Duodenal mucosa (tissue), 2 donors: ENCODE measurements at regions not wholly inside any gene's neighbourhood (a gene's known extent, or its start where the extent isn't known, plus 50 kb on each side); places are given as distances from the start of the nearest gene placed in this dataset.

Experiments used
- H3K27ac ChIP-seq: one replicate; pipeline ENCODE4 v1.7.0; 2013; ENCODE audit warnings: low read depth, low read length
- H3K27me3 ChIP-seq, 2 donors: one replicate each; pipeline ENCODE4 v1.7.0; 2013; ENCODE audit warnings: low read length in 2 of 2, control low read depth in 1 of 2; ENCODE audit not compliant: insufficient read depth in 2 of 2, control insufficient read depth in 1 of 2
- H3K36me3 ChIP-seq, 2 donors: one replicate each; pipeline ENCODE4 v1.7.0; 2013; ENCODE audit warnings: low read length in 2 of 2, control low read depth in 1 of 2; ENCODE audit not compliant: insufficient read depth in 2 of 2, control insufficient read depth in 1 of 2
- H3K4me1 ChIP-seq, 2 donors: one replicate each; pipeline ENCODE4 v1.7.0; 2013; ENCODE audit warnings: low read length in 2 of 2, control low read depth in 1 of 2; ENCODE audit not compliant: insufficient read depth in 2 of 2, control insufficient read depth in 1 of 2
- H3K4me3 ChIP-seq, 2 donors: one replicate each; pipeline ENCODE4 v1.7.0; 2013; ENCODE audit warnings: low read length in 2 of 2, low read depth in 1 of 2
- H3K9ac ChIP-seq, 2 donors: one replicate each; pipeline ENCODE4 v1.7.0; 2013; ENCODE audit warnings: low read length in 2 of 2, low read depth in 1 of 2
- H3K9me3 ChIP-seq, 2 donors: one replicate each; pipeline ENCODE4 v1.7.0; 2013; ENCODE audit warnings: low read length in 2 of 2, control low read depth in 1 of 2; ENCODE audit not compliant: control insufficient read depth in 1 of 2

DNA sequence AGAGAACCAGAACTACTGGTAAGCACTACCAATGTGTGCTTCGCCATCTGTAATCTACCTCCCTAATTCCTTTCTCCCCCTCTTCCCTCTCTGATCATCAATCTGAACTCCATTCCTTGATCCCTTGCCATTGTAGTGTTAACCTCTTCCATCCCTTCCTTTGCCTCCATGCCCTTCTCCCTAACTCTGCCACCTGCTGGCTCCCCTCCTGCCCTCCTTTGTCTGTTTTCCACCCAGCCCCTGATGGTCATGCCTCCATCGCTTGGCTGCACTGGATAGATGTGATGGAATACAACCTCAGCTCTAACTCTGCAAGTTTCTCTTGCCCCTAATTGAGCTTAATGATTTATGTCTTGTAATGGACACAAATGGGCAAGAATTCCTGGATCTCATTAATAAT, 108.2 kb upstream of the ASIC2 start:
- Histone ChIP-seq H3K36me3 (no peaks in the 10 kb centered on the region), H3K9ac (no peak overlapping the region), H3K27ac (no peak overlapping the region), H3K9me3 (no peaks in the 10 kb centered on the region), H3K4me1 (no peaks in the 10 kb centered on the region), H3K4me3 (no peak overlapping the region), H3K27me3 (no peaks in the 10 kb centered on the region)

DNA sequence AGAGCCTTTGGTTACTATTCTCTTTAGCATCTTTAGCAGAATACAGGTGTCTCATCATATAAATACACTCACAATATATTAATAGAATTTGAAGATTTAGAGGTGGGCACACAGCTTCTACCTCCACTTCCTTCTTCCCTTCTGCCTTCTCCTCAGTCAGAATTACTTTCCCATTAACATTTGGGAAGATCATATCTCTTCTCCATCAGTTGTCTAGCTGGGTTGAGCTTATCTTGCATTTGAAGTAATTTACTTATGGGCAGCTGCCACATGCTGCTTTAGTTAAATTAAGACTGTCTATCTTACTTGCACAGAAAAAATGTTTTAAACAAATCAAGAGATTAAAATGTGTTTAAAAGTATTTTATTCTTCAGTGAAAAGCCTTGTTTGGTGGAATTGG, 110.1 kb upstream of the ASIC2 start:
- H3K27me3 ChIP-seq: no peaks in the 10 kb centered on the region
- no peak overlapping the region for H3K4me3 ChIP-seq
- H3K36me3 ChIP-seq: no peaks in the 10 kb centered on the region
- no peak overlapping the region for H3K27ac ChIP-seq
- no peak overlapping the region for H3K9ac ChIP-seq
- no peaks in the 10 kb centered on the region for H3K4me1 ChIP-seq
- no peaks in the 10 kb centered on the region for H3K9me3 ChIP-seq

- no peaks in the 10 kb centered on the region for H3K4me1 ChIP-seq
- no peaks in the 10 kb centered on the region for H3K36me3 ChIP-seq
- no peak overlapping the region for H3K27ac ChIP-seq
- no peaks in the 10 kb centered on the region for H3K9me3 ChIP-seq
- no peaks in the 10 kb centered on the region for H3K27me3 ChIP-seq
- no peak overlapping the region for H3K4me3 ChIP-seq
- H3K9ac ChIP-seq: no peak overlapping the region
Observed at GRCh38 chr17:33404070-33404819, 111.2 kb upstream of the ASIC2 start.

DNA sequence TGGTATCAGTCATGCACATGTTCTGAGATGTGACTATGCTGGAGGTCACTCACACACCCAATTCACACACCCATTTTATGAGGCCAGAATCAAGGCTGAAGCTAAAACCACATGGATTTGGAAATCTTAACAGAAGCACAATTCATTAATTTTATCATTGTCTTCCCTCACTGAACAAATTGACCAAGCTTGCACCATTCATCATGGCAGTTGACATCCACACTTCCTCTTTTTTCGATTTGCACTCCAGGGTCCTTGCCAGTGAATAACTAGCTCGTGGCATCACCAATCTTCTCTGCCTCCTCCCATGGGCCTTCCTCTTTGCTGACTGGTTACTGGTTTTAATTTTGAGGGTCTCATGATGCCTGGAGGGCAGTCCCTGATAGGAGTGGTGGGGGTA, 123.0 kb upstream of the ASIC2 start:
- Histone ChIP-seq H3K4me3 (no peak overlapping the region), H3K9ac (no peak overlapping the region), H3K36me3 (no peaks in the 10 kb centered on the region), H3K9me3 (no peaks in the 10 kb centered on the region), H3K4me1 (no peaks in the 10 kb centered on the region), H3K27ac (no peak overlapping the region), H3K27me3 (no peaks in the 10 kb centered on the region)

DNA sequence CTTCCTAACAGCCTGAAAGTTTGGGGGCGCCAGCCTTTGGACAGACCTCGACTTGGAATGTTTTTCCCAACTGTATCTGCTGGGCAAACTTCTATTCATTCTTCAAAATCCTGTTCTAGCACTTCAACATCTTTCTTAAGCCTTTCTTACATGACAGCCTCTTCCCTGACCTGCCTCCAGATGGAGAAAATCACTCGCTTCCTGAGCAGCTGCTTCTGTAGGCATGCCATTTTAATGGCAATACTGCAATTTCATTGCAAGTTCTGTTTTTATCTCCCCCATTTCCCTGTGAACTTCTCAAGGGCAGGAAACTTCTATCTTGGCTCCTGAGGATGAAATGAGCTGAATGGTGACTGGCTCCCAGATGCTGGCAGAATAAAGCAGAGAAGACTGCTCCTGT, 128.8 kb upstream of the ASIC2 start:
- Histone ChIP-seq H3K4me3 (no peak overlapping the region), H3K4me1 (no peaks in the 10 kb centered on the region), H3K9me3 (no peaks in the 10 kb centered on the region), H3K27me3 (no peaks in the 10 kb centered on the region), H3K27ac (no peak overlapping the region), H3K9ac (no peak overlapping the region), H3K36me3 (no peaks in the 10 kb centered on the region)

DNA sequence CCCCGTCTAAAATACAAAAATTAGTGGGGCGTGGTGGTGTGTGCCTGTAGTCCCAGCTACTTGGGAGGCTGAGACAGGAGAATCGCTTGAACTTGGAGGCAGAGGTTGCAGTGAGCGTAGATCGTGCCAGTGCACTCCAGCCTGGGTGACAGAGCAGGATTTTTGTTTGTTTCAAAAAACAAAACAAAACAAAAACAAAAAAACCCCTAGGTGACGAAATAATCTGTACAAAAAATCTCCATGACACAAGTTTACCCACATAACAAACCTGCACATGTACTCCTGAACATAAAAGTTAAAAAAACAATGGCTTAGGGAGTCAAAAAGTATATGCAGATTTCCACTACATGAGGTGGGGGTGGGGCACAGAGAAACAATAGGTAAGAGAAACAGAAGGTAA, 140.5 kb upstream of the ASIC2 start:
- Histone ChIP-seq H3K4me3 (no peak overlapping the region), H3K27ac (no peak overlapping the region), H3K27me3 (no peaks in the 10 kb centered on the region), H3K9me3 (no peaks in the 10 kb centered on the region), H3K36me3 (no peaks in the 10 kb centered on the region), H3K9ac (no peak overlapping the region), H3K4me1 (no peaks in the 10 kb centered on the region)

GRCh38 chr17:33434841-33435240, 141.7 kb upstream of the ASIC2 start:
- Histone ChIP-seq H3K9ac (no peak overlapping the region), H3K27me3 (no peaks in the 10 kb centered on the region), H3K4me1 (no peaks in the 10 kb centered on the region), H3K9me3 (no peaks in the 10 kb centered on the region), H3K27ac (no peak overlapping the region), H3K4me3 (no peak overlapping the region), H3K36me3 (no peaks in the 10 kb centered on the region)

DNA sequence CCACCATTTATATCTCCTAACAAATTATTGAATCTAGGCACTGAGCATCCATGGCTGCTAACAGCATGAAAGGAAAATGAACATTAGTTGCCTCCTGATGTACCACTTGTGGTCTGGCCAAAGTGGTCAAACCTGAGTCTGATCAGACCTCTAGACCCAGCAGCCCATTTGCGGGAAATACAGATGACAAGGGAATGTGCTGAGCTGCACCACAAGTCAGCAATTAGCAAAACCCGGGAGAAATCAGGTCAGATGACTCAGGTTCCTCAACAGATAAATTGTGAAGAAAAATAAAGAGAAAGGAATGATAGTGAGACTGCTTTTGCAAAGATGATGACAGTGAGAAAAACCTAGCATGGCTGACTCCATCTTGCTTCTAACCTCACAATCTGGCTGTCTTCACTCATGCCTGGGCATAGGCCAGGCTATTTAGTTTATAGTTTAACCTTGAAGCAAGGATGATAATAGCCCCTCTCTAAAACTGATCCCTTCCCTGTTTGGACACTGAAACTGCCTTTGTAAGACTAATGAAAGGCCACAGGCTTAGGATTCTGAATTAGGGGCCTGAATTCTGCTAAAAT, 142.7 kb upstream of the ASIC2 start:
- no peak overlapping the region for H3K9ac ChIP-seq
- no peaks in the 10 kb centered on the region for H3K9me3 ChIP-seq
- H3K4me1 ChIP-seq: no peaks in the 10 kb centered on the region
- no peak overlapping the region for H3K27ac ChIP-seq
- no peak overlapping the region for H3K4me3 ChIP-seq
- H3K27me3 ChIP-seq: no peaks in the 10 kb centered on the region
- no peaks in the 10 kb centered on the region for H3K36me3 ChIP-seq

DNA sequence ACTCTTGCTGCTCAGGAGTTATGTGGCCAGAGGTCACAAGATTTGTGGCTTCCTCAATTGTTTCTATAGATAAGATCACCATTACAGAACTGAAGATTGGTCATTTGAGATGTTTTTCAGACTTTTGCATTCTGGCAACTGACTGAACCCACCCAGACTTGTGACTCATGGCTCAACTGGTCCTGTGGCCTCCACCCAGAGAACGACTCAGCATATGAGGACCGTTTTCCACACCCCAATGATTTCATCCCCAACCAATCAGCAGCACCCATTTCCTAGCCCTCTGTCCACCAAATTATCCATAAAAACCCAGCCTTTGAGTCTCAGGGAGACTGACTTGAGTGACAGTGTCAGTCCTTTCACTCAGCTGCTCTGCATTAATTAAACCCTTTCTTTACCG, 143.2 kb upstream of the ASIC2 start:
- Histone ChIP-seq H3K27ac (no peak overlapping the region), H3K9ac (no peak overlapping the region), H3K4me3 (no peak overlapping the region), H3K36me3 (no peaks in the 10 kb centered on the region), H3K4me1 (no peaks in the 10 kb centered on the region), H3K27me3 (no peaks in the 10 kb centered on the region), H3K9me3 (no peaks in the 10 kb centered on the region)

- H3K9me3 ChIP-seq: peaks cover 0 to 3% of the 10 kb centered on the region in 2 donors
- H3K27me3 ChIP-seq: no peaks in the 10 kb centered on the region
- H3K9ac ChIP-seq: no peak overlapping the region
- no peak overlapping the region for H3K4me3 ChIP-seq
- H3K4me1 ChIP-seq: no peaks in the 10 kb centered on the region
- H3K36me3 ChIP-seq: no peaks in the 10 kb centered on the region
- no peak overlapping the region for H3K27ac ChIP-seq
Observed at GRCh38 chr17:33438139-33438538, 145.0 kb upstream of the ASIC2 start.
